GM18499 (cell line): ENCODE measurements at regions not wholly inside any gene's neighbourhood (a gene's known extent, or its start where the extent isn't known, plus 50 kb on each side); places are given as distances from the start of the nearest gene placed in this dataset.
"Not testable (repeated sequence)": the region's sequence is repeated elsewhere in the genome, so short reads cannot be mapped to it uniquely, and the experiment has no call there.

Experiments used
- ATAC-seq: cut with Tn5 transposase; IDR thresholded peaks from one replicate; pipeline ENCODE4 v1.9.1; 2021; ENCODE audit warnings: moderate number of reproducible peaks; ENCODE audit not compliant: insufficient read depth, unreplicated experiment

GRCh38 chr12:83556040-83556439 lies 869.3 kb downstream of the TMTC2 start:
- not testable (repeated sequence) for ATAC-seq

- no peak for ATAC-seq
These were observed 854.7 kb downstream of the TMTC2 start for GRCh38 chr12:83541446-83541845.

GRCh38 chr12:83538361-83538965 lies 851.8 kb downstream of the TMTC2 start:
- no peak for ATAC-seq

GRCh38 chr12:83537428-83538053 lies 850.8 kb downstream of the TMTC2 start:
- ATAC-seq = no peak

GRCh38 chr12:83536496-83536895 lies 849.8 kb downstream of the TMTC2 start:
- ATAC-seq = no peak

- ATAC-seq = no peak
These were observed 841.9 kb downstream of the TMTC2 start for GRCh38 chr12:83528571-83528970.

- no peak for ATAC-seq
These were observed 841.1 kb downstream of the TMTC2 start for GRCh38 chr12:83527810-83528209.

- ATAC-seq = no peak
These were observed 828.8 kb downstream of the TMTC2 start for GRCh38 chr12:83515306-83516026.

- no peak for ATAC-seq
These were observed 827.7 kb downstream of the TMTC2 start for GRCh38 chr12:83514372-83514771.

- no peak for ATAC-seq
These were observed 820.1 kb downstream of the TMTC2 start for GRCh38 chr12:83506841-83507240.

GRCh38 chr12:83505586-83505985 lies 818.9 kb downstream of the TMTC2 start:
- no peak for ATAC-seq

- not testable (repeated sequence) for ATAC-seq
These were observed 813.2 kb downstream of the TMTC2 start for GRCh38 chr12:83499894-83500293.

GRCh38 chr12:83477696-83478095 lies 791.0 kb downstream of the TMTC2 start:
- ATAC-seq = no peak

GRCh38 chr12:83476695-83477690 lies 790.3 kb downstream of the TMTC2 start:
- ATAC-seq = no peak

GRCh38 chr12:83476006-83476405 lies 789.3 kb downstream of the TMTC2 start:
- ATAC-seq = no peak

- no peak for ATAC-seq
These were observed 787.7 kb downstream of the TMTC2 start for GRCh38 chr12:83474369-83474768.

GRCh38 chr12:83473408-83474095 lies 786.8 kb downstream of the TMTC2 start:
- peak; percentile 72 for ATAC-seq

GRCh38 chr12:83472772-83473171 lies 786.1 kb downstream of the TMTC2 start:
- ATAC-seq = no peak

GRCh38 chr12:83472350-83472749 lies 785.6 kb downstream of the TMTC2 start:
- no peak for ATAC-seq

GRCh38 chr12:83471341-83471740 lies 784.6 kb downstream of the TMTC2 start:
- no peak for ATAC-seq
